Right renal cortex interstitium (tissue), 3 donors: ENCODE measurements at regions not wholly inside any gene's neighbourhood (a gene's known extent, or its start where the extent isn't known, plus 50 kb on each side); places are given as distances from the start of the nearest gene placed in this dataset.
"Not testable (repeated sequence)": the region's sequence is repeated elsewhere in the genome, so short reads cannot be mapped to it uniquely, and the experiment has no call there.

Experiments
- DNase-seq, 3 donors: peaks; one replicate each; pipeline ENCODE4 v3.0.0-alpha.2; 2013; ENCODE audit warnings: low read depth in 3 of 3, low spot score in 2 of 3

DNA sequence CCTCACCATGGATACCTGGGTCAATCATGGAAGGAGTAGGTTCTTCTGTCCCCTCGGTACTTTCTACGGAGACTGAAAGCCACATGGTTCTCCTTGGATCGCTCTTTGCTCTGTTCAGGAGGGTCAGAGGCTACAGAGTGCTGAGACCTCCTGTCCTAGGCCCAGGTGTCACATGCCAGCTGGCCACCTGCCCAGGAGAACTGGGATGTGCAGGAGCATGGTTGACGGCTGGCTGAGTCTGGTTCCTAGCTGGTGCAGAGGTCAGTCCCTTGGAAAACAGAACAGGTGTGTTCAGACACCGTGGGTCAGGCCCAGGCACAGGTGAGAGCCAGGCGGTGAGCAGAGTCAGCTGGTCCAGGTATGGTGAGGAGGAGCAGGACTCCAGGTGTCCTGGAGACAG, 416.3 kb downstream of the IRX1 start:
- no peak for DNase-seq

DNA sequence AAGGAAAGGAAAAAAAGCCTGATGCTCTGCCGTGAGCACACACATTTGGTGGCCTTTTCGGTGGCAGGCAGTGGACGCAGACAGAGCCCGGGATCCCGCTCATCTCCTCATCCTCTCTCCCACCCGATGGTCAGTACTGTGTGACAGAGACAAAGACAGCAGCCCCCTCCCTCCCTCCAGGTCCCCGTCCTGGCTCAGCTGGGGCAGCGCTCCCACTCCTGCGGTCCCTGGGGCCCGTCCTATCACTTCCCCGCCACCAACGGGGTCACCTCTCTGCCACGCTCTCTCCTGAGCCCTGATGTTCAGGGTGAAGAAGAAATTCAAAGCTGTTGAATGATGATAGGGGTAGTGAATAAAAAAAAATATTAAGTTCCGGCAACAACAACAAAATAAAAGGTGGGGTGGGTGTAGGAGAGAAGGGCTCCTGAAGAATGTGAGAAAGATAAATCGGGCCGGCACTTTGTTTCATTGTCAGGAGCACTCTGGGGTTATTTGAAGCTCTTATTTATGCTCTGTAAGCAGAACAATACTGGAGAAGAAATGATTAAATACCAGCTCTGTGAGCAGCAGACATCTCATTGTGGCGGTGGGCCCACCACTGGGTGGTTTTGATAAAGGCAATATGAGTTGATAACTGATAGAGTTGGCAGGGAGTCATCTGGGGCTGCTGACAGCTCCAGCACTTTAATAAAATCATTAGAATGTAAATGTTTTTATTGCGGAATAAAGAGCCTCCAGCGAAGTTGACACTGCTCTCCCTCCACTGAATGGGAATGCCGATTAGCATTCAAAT, 417.7 kb downstream of the IRX1 start:
- no peak for DNase-seq

DNA sequence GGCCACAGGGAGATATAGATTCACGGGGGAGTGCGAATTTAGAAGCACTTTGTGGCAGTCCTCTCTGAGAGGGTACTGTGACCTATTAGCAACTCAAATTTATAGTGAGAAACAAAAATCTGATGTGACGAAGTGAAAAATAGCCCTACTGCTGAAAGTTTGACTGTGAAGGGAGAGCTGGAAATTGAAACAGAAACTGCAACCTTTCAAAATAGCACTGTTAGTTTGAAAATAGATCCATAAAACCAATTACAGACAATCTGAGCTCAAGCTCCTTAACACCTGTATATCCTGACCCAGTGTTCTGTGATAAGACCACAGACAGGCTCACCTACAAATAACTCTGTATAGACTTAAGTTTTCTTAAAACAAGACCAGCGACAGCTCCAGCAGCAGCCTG, 420.1 kb downstream of the IRX1 start:
- no peak for DNase-seq

DNA sequence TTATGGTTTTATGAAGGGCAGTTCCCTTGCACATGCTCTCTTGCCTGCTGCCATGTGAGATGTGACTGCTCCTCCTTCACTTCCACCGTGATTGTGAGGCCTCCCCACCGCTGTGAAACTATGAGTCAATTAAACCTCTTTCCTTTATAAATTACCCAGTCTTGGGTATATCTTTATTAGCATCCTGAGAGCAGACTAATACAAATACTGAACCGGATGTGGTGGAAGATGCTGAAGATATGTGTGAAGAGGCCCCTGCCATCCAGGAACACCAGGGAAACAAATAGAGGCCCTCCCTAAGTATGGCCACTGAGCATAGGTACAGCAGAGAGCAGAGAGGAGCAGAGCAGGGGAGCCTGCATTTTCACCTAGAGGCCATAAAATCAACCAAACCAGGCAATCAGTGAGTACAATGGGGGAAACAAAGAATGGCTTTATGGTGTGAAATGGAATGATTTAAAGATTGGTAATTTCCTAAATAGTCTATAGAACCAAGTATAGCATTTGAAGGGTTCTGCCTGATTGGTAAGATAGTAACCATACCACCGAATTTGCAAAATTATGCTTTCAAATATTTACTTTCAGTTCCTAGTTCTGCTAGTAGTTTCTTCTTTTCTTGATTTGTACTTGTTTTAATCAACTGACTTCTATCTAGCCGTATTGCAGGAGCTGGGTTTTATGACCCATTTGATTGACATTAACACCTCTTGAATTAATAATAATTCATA, 421.6 kb downstream of the IRX1 start:
- DNase-seq: no peak

DNA sequence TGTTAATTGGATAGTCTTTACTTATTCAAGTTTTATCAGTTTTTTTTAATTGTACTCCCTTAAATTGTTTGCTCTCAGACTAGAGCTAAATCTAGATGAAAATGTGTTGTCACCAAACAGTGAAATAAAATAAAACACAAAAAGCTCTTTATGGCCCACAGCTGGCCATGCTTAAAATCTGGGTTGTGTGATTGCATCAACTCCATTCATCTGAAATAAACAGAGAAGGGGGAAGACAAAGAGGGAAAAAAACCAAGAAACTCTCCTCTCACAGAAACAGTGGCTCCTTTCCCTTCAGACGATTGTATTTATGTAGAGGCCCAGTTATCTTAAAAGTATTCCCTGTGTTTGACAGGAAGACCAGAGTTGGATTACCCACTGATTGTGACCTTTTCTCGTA, 422.4 kb downstream of the IRX1 start:
- no peak for DNase-seq

DNA sequence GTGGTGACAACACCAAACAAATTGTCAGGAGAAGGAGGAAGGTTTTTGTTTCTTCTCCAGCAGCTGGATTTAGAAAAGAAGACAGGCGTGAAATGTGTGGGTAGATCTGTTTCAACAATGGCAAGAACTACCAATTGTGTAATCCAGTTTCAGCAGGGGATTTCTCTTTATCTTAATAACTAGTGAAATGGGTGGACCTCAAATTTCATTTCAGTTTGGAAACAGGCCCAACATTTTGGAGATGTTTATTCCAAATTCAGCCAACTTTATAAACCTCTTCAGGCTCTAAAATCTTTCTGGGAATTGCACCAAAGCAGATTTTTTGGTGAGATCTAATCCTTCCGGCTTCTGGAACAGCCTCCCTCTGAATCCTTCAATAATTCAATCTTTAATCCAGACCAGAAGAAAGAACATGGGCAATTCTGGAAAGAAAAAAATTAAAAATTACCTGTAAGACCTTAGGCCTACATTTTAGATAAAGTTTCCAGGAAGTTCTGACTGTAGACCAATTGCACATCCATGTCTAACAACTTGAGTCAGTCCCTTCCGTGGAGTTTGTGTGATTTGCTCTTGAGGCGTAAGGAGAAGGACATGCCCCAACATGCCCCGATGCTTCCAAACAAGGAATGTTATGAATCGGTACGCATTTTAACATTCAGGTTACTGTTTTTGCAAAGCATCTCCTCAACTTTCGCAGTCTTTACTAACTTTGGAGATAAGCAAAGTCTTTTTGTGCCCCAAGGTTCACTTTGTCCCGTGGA, 423.6 kb downstream of the IRX1 start:
- DNase-seq: no peak

DNA sequence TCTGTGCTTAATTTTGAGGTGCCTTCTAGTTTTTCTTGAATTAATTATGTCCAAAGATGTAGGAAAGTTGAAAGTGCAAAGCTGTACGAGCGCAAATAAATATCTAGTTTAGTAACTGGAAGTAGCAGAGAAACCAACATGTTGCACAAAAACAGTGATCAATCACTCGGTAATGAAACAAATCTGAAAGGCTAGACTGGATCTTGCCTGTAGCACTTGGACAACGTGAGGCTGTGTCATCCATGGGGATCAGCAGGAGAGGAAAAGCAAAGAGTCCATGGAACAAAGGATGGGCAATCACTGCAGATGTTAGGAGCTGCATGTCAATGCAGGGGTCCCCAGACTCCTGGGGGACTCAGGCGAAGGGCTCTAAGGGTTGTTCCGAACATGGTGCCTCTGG, 424.2 kb downstream of the IRX1 start:
- DNase-seq: no peak

DNA sequence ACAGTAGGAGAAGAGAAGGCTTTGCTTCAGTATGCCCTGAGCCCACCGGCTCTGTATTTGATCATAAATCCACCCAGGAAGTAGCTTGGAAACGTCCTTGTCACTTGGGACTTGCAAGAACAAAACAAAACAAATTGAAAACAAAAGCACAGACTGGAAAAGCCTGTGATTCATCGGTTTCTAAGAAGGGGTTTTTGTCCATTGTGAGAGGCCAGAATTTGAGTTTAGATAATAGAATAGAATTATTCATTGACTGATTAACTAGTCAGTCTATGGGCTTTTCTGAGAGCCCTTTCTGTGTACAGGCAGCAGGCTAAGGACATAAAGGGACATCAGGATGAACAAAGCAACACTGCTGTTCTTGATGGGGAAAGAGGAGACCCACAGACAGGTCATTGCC, 424.8 kb downstream of the IRX1 start:
- DNase-seq: no peak

DNA sequence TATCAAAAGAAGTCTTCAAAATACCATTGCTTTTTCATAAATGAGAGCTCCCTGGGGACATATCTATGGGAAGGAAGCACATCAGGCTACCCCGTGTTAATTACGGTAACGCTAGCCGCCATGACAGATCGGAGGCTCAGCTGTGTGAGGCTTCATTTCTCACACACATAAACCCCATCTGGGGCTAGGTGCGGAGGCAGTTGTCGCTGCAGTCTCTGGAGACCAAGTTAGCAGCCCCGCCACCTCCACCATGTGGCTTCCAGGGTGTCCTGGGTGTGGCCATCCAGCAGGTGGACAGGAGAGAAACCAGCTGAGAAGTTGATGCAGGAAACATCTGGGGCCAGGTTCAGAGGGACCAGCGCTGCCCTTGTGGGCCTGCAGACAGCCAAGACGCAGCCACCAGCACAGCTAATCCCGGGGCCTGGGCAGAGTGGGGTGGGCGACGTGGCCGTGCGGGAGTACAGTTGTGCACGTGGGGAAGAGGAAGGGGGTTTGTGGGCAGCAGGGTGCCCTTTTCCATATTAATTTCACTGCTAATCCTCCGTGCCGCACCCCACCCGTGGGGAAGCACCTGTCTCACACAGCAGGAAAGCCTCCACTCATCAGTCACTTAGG, 426.5 kb downstream of the IRX1 start:
- no peak for DNase-seq

DNA sequence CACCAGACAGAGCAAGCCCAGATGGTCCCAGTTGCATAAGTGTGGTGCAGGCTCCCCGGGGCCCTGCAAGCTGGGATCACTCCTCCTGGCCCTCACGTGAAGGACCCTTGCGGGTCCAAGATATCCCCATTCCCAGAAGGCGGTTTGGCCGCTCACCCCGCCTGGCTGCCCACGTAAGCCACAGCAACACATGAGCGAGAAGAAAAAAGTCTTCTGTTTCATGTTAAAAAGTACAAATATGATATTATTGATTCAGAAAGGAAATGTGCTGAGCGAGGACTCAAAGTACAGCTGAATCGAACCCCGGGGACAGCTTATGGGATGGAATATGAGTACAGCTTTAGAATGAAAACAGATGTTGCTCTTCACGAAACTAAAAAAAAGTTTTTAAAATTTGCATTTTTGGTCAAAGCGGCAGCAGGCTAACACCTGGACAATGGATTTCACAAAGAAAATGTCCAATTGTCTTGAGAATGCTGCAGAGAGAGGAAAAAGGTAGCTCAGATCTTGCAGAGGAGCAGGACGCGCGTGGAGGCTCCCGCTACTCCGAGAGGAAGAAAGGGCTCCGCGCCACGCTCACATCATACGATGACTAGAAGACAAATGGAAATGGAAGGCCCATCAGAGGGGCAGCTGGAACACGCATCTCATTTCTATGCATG, 427.6 kb downstream of the IRX1 start:
- DNase-seq: no peak

DNA sequence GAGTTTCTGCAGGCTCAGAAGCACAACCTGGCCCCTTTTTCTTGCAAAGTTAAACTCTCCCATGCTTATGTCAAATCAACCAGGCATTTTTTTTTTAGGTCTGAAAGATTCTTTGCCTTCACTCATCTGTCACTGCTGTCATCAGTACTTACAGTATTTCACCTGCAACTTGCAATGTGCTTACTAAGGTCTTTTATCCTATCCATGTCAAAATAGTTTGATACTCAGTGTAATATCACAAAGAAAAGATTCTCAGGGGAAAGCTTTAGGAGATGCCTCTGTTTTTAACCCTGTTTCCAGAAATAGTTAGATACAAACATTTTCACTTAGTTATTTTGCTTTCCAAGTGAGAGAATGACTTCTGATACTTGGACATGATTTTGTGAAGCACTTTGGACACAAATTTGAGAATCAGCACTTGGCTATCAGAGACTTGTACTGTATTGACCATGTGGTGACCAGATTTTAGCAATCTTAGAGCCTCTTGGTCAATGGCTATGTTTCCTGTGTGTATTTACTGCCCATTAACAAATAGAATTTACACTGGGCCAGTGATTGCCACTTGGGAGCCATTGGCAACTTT, 428.2 kb downstream of the IRX1 start:
- no peak for DNase-seq

DNA sequence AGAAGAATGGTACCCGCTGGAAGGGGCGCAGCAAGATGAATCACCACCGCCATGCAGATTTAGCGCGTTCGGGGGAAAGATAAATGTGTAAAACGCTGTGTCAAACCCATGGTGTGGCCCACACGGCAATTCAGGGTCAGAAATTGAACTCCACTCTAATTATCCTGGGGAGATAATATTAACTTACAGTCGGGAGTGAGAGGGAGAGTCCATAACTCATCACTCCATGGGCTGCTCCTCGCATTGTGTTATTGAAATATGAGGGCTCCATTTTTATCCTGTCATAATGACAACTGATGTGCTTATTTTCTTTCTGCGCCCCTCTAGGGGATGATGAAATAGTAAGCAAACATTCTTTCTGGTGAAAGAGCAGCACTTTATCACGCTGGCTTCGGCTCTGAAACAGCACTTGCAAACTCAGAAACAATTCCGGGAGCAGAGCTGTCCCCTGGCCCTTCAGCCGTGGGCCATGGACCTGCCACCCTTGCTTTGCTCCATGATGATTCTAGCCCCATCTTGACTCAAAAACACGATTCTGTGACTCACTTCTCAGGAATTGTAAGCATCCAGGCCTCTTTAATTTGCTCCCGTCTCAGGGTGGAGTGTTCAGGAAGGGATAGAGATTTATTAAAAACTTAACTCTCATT, 431.6 kb downstream of the IRX1 start:
- DNase-seq: no peak

DNA sequence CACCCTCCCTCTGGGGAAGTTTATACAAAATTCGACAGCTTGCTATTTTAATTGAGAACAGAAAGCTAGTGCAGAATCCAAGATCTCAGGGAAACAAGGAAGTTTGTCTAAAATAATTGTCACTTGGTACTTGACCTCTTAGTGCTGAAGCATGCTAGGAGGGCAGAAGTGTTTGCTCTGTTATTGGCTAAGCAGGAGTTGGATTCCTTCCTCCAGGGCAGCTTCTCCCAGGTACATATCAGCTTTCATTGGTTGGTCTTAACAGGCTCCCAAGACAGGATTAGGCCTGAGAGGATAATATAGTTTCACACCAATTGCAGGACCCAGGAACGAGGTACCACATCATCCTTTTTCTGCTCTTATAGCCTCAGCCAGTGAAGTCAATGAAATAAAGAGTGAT, 432.8 kb downstream of the IRX1 start:
- no peak for DNase-seq

DNA sequence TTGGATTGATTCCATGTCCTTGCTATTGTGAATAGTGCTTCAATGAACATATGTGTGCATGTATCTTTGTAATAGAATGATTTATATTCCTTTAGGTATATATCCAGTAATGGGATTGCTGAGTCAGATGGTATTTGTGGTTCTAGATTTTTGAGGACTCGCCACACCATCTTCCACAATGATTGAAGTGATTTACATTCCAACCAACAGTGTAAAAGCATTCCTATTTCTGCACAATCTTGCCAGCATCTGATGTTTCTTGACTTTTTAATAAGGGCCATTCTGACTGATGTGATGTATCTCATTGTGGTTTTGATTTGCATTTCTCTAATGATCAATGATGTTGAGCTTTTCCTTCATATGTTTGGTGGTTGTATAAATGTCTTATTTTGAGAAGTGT, 437.9 kb downstream of the IRX1 start:
- DNase-seq: not testable (repeated sequence)

DNA sequence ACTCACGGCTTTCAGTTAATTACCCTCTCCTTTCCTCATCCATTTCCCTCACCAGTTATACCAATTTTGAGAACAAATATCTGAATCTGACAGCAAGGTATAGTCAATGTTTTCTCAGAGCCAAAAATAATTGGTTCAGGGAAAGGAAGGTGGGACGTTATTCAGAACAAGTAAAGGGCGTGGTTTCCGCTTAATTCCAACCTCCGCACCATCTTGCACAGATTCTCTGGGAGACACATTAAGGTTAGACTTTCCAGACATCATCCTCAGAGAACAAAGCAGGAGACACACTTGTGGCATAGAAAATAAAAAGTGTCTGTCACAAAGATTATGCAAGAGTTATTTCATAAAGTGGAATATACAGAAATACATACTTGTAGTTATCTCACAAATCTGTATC, 441.2 kb downstream of the IRX1 start:
- no peak for DNase-seq

DNA sequence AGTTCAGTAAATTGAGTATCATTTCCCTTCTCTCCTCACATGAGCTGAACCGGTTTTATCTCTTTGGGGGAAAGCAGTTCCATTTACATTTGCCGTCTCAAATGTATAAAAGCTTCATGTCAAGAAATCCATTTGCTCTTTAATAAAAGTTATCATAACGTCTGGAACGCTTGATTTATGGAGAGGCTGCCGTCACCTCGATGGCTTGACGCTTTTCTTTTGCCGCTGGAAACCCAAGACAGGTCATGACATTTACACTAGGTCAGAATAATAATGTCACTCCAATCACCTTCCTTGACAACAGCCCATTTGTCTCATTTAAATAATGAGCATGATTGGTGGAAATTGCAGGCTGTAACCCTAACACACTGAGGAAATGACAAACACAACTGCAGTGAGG, 443.4 kb downstream of the IRX1 start:
- no peak for DNase-seq

DNA sequence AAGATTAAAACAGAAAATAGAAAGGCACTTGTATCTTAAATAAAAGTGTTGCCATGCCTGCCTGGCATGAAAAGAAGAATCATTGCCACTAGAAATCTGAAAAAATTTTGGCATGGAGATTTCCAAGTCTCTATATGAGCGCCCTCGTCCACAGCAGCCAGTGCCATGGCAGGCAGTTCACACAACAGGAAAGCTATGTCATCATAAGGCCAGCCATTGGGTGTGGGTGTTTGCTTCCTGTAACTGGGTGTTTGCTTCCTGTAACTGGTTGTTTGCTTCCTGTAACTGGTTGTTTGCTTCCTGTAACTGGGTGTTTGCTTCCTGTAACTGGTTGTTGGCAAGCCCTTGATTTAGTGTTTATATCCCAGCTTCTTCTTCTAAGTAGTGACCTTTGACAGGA, 446.7 kb downstream of the IRX1 start:
- DNase-seq: no peak

DNA sequence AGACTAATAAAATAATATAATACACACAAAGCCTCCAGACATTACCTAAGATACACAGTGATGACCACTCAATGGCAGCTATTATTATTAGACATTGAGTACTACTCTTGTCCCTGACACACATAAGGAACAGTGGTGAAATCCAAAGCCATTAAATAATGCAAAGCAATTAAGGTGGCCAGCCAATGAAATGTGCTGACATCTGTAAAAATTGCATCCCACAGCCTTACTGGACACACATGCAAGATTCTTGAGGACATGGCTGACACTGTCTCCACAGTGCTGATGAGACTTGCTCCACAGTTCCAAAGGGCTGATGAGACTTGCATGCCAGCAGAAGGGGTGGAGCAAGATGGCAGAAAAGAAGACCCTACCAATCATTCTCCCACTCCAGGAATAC, 447.5 kb downstream of the IRX1 start:
- DNase-seq: no peak

DNA sequence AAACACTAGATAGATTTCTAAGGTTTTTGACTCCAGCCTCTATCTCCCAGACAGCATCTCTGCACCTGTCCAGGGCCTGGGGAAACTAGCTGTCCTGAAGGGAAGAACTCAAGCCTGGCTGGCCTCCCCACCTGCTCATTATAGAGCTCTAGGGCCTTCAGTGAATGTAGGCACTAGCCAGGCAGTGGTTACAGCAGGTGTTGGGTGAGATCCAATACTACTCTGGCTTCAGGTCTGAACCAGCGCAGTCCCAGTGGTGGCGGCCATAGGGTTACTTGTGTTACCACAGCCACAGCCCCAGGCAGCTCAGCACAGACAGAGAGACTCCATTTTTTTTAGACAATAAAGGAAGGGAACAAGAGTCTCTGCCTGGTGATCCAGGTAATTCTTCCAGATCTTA, 449.2 kb downstream of the IRX1 start:
- DNase-seq: no peak

DNA sequence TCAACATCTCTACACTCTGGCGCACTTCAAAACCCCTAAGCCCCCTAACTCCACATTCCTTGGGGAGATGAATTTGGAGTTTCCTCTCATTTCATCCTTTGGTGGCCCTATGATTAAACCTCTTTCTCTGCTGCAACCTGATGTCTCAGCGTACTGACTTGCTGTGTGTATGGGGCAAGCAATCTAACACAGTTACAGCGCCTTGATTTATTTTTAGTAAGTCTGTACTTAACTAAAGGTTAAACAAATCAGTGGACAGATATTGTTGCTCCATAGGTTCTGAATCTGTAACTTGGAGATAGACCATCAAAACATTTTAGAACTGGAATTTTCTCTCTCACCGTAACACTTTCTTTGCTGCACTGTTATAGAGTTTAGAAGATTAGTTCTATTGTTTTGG, 452.8 kb downstream of the IRX1 start:
- DNase-seq: no peak
